HG03135 (cell line): ENCODE measurements at regions not wholly inside any gene's neighbourhood (a gene's known extent, or its start where the extent isn't known, plus 50 kb on each side); places are given as distances from the start of the nearest gene placed in this dataset.
"Not testable (repeated sequence)": the region's sequence is repeated elsewhere in the genome, so short reads cannot be mapped to it uniquely, and the experiment has no call there.

Source experiments
- ATAC-seq: cut with Tn5 transposase; IDR thresholded peaks from one replicate; pipeline ENCODE4 v1.9.1; 2021; ENCODE audit warnings: mild to moderate bottlenecking, moderate library complexity; ENCODE audit not compliant: unreplicated experiment

- no peak for ATAC-seq
These were observed 249.9 kb downstream of the PAPSS1 start for GRCh38 chr4:107470173-107470572.

GRCh38 chr4:107468812-107469211 lies 251.2 kb downstream of the PAPSS1 start:
- ATAC-seq, result no peak

GRCh38 chr4:107468156-107468555 lies 251.9 kb downstream of the PAPSS1 start:
- no peak for ATAC-seq

- ATAC-seq, result no peak
These were observed 252.6 kb downstream of the PAPSS1 start for GRCh38 chr4:107467461-107467860.

- no peak for ATAC-seq
These were observed 261.8 kb downstream of the PAPSS1 start for GRCh38 chr4:107458194-107458593.

GRCh38 chr4:107453987-107454386 lies 266.0 kb downstream of the PAPSS1 start:
- no peak for ATAC-seq

- no peak for ATAC-seq
These were observed 267.1 kb downstream of the PAPSS1 start for GRCh38 chr4:107452717-107453630.

GRCh38 chr4:107449611-107450369 lies 270.2 kb downstream of the PAPSS1 start:
- no peak for ATAC-seq

- ATAC-seq, result no peak
These were observed 277.4 kb downstream of the PAPSS1 start for GRCh38 chr4:107442538-107443111.

- ATAC-seq, result no peak
These were observed 280.6 kb downstream of the PAPSS1 start for GRCh38 chr4:107439401-107439800.

GRCh38 chr4:107436471-107436870 lies 283.6 kb downstream of the PAPSS1 start:
- ATAC-seq, result not testable (repeated sequence)

- ATAC-seq, result no peak
These were observed 287.6 kb downstream of the PAPSS1 start for GRCh38 chr4:107432451-107432850.

- ATAC-seq, result no peak
These were observed 296.2 kb downstream of the PAPSS1 start for GRCh38 chr4:107423677-107424405.

GRCh38 chr4:107419536-107419935 lies 300.5 kb downstream of the PAPSS1 start:
- ATAC-seq, result not testable (repeated sequence)

GRCh38 chr4:107419052-107419451 lies 301.0 kb downstream of the PAPSS1 start:
- no peak for ATAC-seq

GRCh38 chr4:107415490-107415889 lies 304.5 kb downstream of the PAPSS1 start:
- ATAC-seq, result not testable (repeated sequence)

- not testable (repeated sequence) for ATAC-seq
These were observed 310.2 kb downstream of the PAPSS1 start for GRCh38 chr4:107409872-107410271.

- ATAC-seq, result no peak
These were observed 311.1 kb downstream of the PAPSS1 start for GRCh38 chr4:107408968-107409367.

GRCh38 chr4:107404591-107405300 lies 315.3 kb downstream of the PAPSS1 start:
- ATAC-seq, result no peak

- ATAC-seq, result no peak
These were observed 317.7 kb downstream of the PAPSS1 start for GRCh38 chr4:107402291-107402690.
